Smooth muscle cell (in vitro differentiated cells): ENCODE measurements at regions not wholly inside any gene's neighbourhood (a gene's known extent, or its start where the extent isn't known, plus 50 kb on each side); places are given as distances from the start of the nearest gene placed in this dataset.

Source experiments
- DNase-seq: peaks from one replicate; lab custom pipeline; 2025; ENCODE audit not compliant: unreplicated experiment; lab: John Stamatoyannopoulos, UW
- H2AFZ ChIP-seq: fragments of 200-600 bp; sonication (generic); 2 replicates; pipeline ENCODE4 v1.6.0; 2016; ENCODE audit warnings: antibody characterized with exemption, low read depth, mild to moderate bottlenecking
- H3F3A ChIP-seq: fragments of 200-600 bp; sonication (generic); 2 replicates; pipeline ENCODE4 v1.6.0; 2017; ENCODE audit warnings: antibody characterized with exemption, low read depth
- H3K27ac ChIP-seq: fragments of 200-600 bp; sonication (generic); 2 replicates; pipeline ENCODE4 v1.5.1; 2016; ENCODE audit warnings: low read depth, mild to moderate bottlenecking
- H3K27me3 ChIP-seq: fragments of 200-600 bp; sonication (generic); 2 replicates; pipeline ENCODE4 v1.6.1; 2016; ENCODE audit warnings: low read depth, mild to moderate bottlenecking
- H3K36me3 ChIP-seq: fragments of 200-600 bp; sonication (generic); 2 replicates; pipeline ENCODE4 v1.5.1; 2016; ENCODE audit warnings: low read depth
- H3K4me1 ChIP-seq: fragments of 200-600 bp; sonication (generic); 2 replicates; pipeline ENCODE4 v1.5.1; 2016; ENCODE audit warnings: low read depth
- H3K4me2 ChIP-seq: fragments of 200-600 bp; sonication (generic); 2 replicates; pipeline ENCODE4 v1.6.0; 2016; ENCODE audit warnings: mild to moderate bottlenecking
- H3K4me3 ChIP-seq: fragments of 200-600 bp; sonication (generic); 2 replicates; pipeline ENCODE4 v1.5.1; 2016; ENCODE audit warnings: mild to moderate bottlenecking
- H3K79me2 ChIP-seq: fragments of 200-600 bp; sonication (generic); 2 replicates; pipeline ENCODE4 v1.6.0; 2016; ENCODE audit warnings: low read depth, mild to moderate bottlenecking
- H3K9ac ChIP-seq: fragments of 200-600 bp; sonication (generic); 2 replicates; pipeline ENCODE4 v1.6.0; 2016; ENCODE audit warnings: low read depth
- H3K9me3 ChIP-seq: fragments of 200-600 bp; sonication (generic); replicated peaks from 2 replicates; pipeline ENCODE4 v1.5.1; 2016; ENCODE audit warnings: low read depth
- H4K20me1 ChIP-seq: fragments of 200-600 bp; sonication (generic); 2 replicates; pipeline ENCODE4 v1.6.0; 2016; ENCODE audit warnings: low read depth
- CTCF ChIP-seq: fragments of 200-600 bp; sonication (generic); IDR thresholded peaks from 2 replicates; pipeline ENCODE4 v1.5.1; 2017; ENCODE audit warnings: borderline replicate concordance, mild to moderate bottlenecking, antibody characterized with exemption; ENCODE audit not compliant: insufficient read depth, poor library complexity, severe bottlenecking
- WGBS: methylation state at CpG from one replicate; pipeline ENCODE4 v1.1.7; 2016; ENCODE audit warnings: low lambda C conversion rate; 5-methylcytosine and 5-hydroxymethylcytosine counted together

- Histone ChIP-seq H3K79me2 (no peaks in the 10 kb centered on the region), H3K4me1 (no peaks in the 10 kb centered on the region), H3K36me3 (no peaks in the 10 kb centered on the region), H4K20me1 (no peaks in the 10 kb centered on the region), H3K9ac (no peak overlapping the region), H3K9me3 (no peaks in the 10 kb centered on the region), H3K4me3 (no peak overlapping the region), H3F3A (no peaks in the 10 kb centered on the region), H3K27ac (no peak overlapping the region), H3K27me3 (no peaks in the 10 kb centered on the region), H2AFZ (no peak overlapping the region), H3K4me2 (no peak overlapping the region)
- DNase-seq: no peak
- WGBS: 82% methylated on average over 3 of the region's 3 CpGs
- no peak for TF ChIP-seq CTCF
Observed at GRCh38 chr7:98697083-98697482, 80.0 kb downstream of the NPTX2 start.

- no peak for DNase-seq
- Histone ChIP-seq H3F3A (no peaks in the 10 kb centered on the region), H3K9me3 (no peaks in the 10 kb centered on the region), H3K27me3 (no peaks in the 10 kb centered on the region), H3K4me2 (no peak overlapping the region), H3K79me2 (no peaks in the 10 kb centered on the region), H3K9ac (no peak overlapping the region), H2AFZ (no peak overlapping the region), H3K27ac (no peak overlapping the region), H3K36me3 (no peaks in the 10 kb centered on the region), H3K4me3 (no peak overlapping the region), H4K20me1 (no peaks in the 10 kb centered on the region), H3K4me1 (no peaks in the 10 kb centered on the region)
- no peak for TF ChIP-seq CTCF
- WGBS: 90% methylated on average over 9 of the region's 9 CpGs
Observed at GRCh38 chr7:98697485-98698240, 80.6 kb downstream of the NPTX2 start.

GRCh38 chr7:98698976-98699375, 81.9 kb downstream of the NPTX2 start:
- Histone ChIP-seq H3K36me3 (no peaks in the 10 kb centered on the region), H3K4me3 (no peak overlapping the region), H3K9me3 (no peaks in the 10 kb centered on the region), H3K27me3 (no peaks in the 10 kb centered on the region), H3K9ac (no peak overlapping the region), H3K4me1 (no peaks in the 10 kb centered on the region), H3K27ac (no peak overlapping the region), H2AFZ (no peak overlapping the region), H4K20me1 (no peaks in the 10 kb centered on the region), H3K4me2 (no peak overlapping the region), H3F3A (no peaks in the 10 kb centered on the region), H3K79me2 (no peaks in the 10 kb centered on the region)
- DNase-seq: no peak
- TF ChIP-seq CTCF: no peak
- 87% methylated on average over 2 of the region's 2 CpGs for WGBS

DNA sequence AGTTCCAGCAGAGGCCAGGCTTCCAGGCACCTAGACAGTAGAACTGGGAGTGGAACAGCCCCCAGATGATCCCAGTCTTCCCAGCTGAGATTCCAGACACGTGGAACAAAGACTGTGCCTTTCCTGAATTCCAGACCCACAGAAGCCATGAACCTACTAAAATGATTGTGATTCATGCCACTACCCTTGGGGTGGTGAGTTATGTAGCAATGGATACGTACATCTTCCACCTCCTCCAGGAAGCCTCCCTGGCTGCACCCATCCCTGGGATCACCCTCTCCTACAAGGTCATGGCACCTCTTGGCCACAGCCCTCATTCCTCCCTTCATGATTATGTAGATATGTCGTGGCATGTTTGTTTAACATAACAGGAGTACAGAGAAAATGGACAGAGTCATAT, 83.4 kb downstream of the NPTX2 start:
- 82% methylated on average over 3 of the region's 3 CpGs for WGBS
- no peak for DNase-seq
- H3F3A ChIP-seq: no peaks in the 10 kb centered on the region
- no peaks in the 10 kb centered on the region for H3K36me3 ChIP-seq
- H2AFZ ChIP-seq: no peak overlapping the region
- no peaks in the 10 kb centered on the region for H3K4me1 ChIP-seq
- no peak overlapping the region for H3K9ac ChIP-seq
- no peaks in the 10 kb centered on the region for H3K79me2 ChIP-seq
- no peak overlapping the region for H3K4me3 ChIP-seq
- no peaks in the 10 kb centered on the region for H4K20me1 ChIP-seq
- H3K9me3 ChIP-seq: no peaks in the 10 kb centered on the region
- H3K27me3 ChIP-seq: peaks cover 1% of the 10 kb centered on the region
- H3K4me2 ChIP-seq: no peak overlapping the region
- H3K27ac ChIP-seq: no peak overlapping the region
- no peak for TF ChIP-seq CTCF
